Thyroid gland (tissue), 4 donors: ENCODE measurements at regions not wholly inside any gene's neighbourhood (a gene's known extent, or its start where the extent isn't known, plus 50 kb on each side); places are given as distances from the start of the nearest gene placed in this dataset.

Experiments
- DNase-seq, 2 donors: peaks; one replicate each; pipeline ENCODE4 v3.0.0-alpha.2; 2019
- H3K27ac ChIP-seq, 3 donors: fragments of 200-600 bp; sonication (generic); 1 replicate in 2 of 3; 2 replicates in 1 of 3; pipeline ENCODE4 v1.5.1; 2016 to 2019; ENCODE audit warnings: mild to moderate bottlenecking in 1 of 3, moderate library complexity in 1 of 3
- H3K27me3 ChIP-seq: fragments of 200-600 bp; sonication (generic); one replicate; pipeline ENCODE4 v1.5.1; 2019
- H3K36me3 ChIP-seq, 2 donors: fragments of 200-600 bp; sonication (generic); one replicate each; pipeline ENCODE4 v1.5.1; 2016 to 2019
- H3K4me1 ChIP-seq, 2 donors: fragments of 200-600 bp; sonication (generic); one replicate each; pipeline ENCODE4 v1.5.1; 2017 to 2019
- H3K4me3 ChIP-seq, 3 donors: fragments of 200-600 bp; sonication (generic); replicated peaks in 1 of 3; 1 replicate in 2 of 3; 2 replicates in 1 of 3; pipeline ENCODE4 v1.5.1; 2016; ENCODE audit warnings: mild to moderate bottlenecking in 1 of 3
- H3K9me3 ChIP-seq: fragments of 200-600 bp; sonication (generic); one replicate; pipeline ENCODE4 v1.5.1; 2017
- CTCF ChIP-seq, 6 experiments: fragments of 200-600 bp in 3 of 6; fragments of 450-650 bp in 3 of 6; sonication (generic) in 3 of 6; IDR thresholded peaks; one replicate each; pipeline ENCODE4 v1.5.1; 2016 to 2019; ENCODE audit warnings: antibody characterized with exemption in 6 of 6, mild to moderate bottlenecking in 2 of 6, inconsistent platforms in 1 of 6, moderate library complexity in 1 of 6
- POLR2A ChIP-seq, 2 donors: fragments of 450-650 bp; IDR thresholded peaks; one replicate each; pipeline ENCODE4 v1.6.1; 2017; ENCODE audit warnings: antibody characterized with exemption in 2 of 2, mild to moderate bottlenecking in 2 of 2, moderate library complexity in 1 of 2
- WGBS, 2 donors: methylation state at CpG; one replicate each; pipeline ENCODE4 v1.1.5; 2017; 5-methylcytosine and 5-hydroxymethylcytosine counted together
- intact Hi-C: fragments of 100-400 bp; cut with DNase I; formaldehyde crosslinking; loops from one replicate; pipeline ENCODE4 v1.15.1; 2023

- H3K4me3 ChIP-seq, result no peak overlapping the region
- TF ChIP-seq POLR2A (IDR thresholded peaks at IDR 0.05), result no peak
- TF ChIP-seq CTCF (IDR thresholded peaks at IDR 0.05), result no peak
- H3K27me3 ChIP-seq, result no peaks in the 10 kb centered on the region
- intact Hi-C loops, result no loop called here
- no peak overlapping the region for H3K27ac ChIP-seq
- no peaks in the 10 kb centered on the region for H3K9me3 ChIP-seq
- no peaks in the 10 kb centered on the region for H3K36me3 ChIP-seq
- no peak for DNase-seq
- H3K4me1 ChIP-seq, result no peaks in the 10 kb centered on the region
These were observed 92.9 kb upstream of the PRKG1 start for GRCh38 chr10:50981385-50981784.

GRCh38 chr10:50981904-50982303, 92.4 kb upstream of the PRKG1 start:
- no peak overlapping the region for H3K4me3 ChIP-seq
- H3K9me3 ChIP-seq, result no peaks in the 10 kb centered on the region
- H3K27ac ChIP-seq, result no peak overlapping the region
- no peak for TF ChIP-seq POLR2A (IDR thresholded peaks at IDR 0.05)
- no peak for TF ChIP-seq CTCF (IDR thresholded peaks at IDR 0.05)
- intact Hi-C loops, result no loop called here
- no peaks in the 10 kb centered on the region for H3K4me1 ChIP-seq
- no peaks in the 10 kb centered on the region for H3K36me3 ChIP-seq
- DNase-seq, result no peak
- no peaks in the 10 kb centered on the region for H3K27me3 ChIP-seq
- 96 to 97% methylated on average over 1 of the region's 1 CpG for WGBS, 2 donors

GRCh38 chr10:50982989-50983388, 91.3 kb upstream of the PRKG1 start:
- no peaks in the 10 kb centered on the region for H3K27me3 ChIP-seq
- no peak overlapping the region for H3K4me3 ChIP-seq
- intact Hi-C loops, result no loop called here
- H3K36me3 ChIP-seq, result no peaks in the 10 kb centered on the region
- 68 to 75% methylated on average over 4 of the region's 4 CpGs for WGBS, 2 donors
- DNase-seq, result no peak
- no peaks in the 10 kb centered on the region for H3K4me1 ChIP-seq
- no peak overlapping the region for H3K27ac ChIP-seq
- TF ChIP-seq CTCF (IDR thresholded peaks at IDR 0.05) (no peak), POLR2A (IDR thresholded peaks at IDR 0.05) (no peak)
- no peaks in the 10 kb centered on the region for H3K9me3 ChIP-seq

GRCh38 chr10:50987934-50988333, 86.4 kb upstream of the PRKG1 start:
- WGBS, 2 donors, result 94 to 96% methylated on average over 2 of the region's 2 CpGs
- intact Hi-C loops, result no loop called here
- TF ChIP-seq POLR2A (IDR thresholded peaks at IDR 0.05), result no peak
- no peak for TF ChIP-seq CTCF (IDR thresholded peaks at IDR 0.05)
- DNase-seq, result no peak
- Histone ChIP-seq H3K4me3 (no peak overlapping the region), H3K27me3 (no peaks in the 10 kb centered on the region), H3K27ac (no peak overlapping the region), H3K4me1 (no peaks in the 10 kb centered on the region), H3K9me3 (no peaks in the 10 kb centered on the region), H3K36me3 (no peaks in the 10 kb centered on the region)

GRCh38 chr10:50988792-50989191, 85.5 kb upstream of the PRKG1 start:
- intact Hi-C loops, result no loop called here
- DNase-seq, result no peak
- H3K4me3 ChIP-seq, result no peak overlapping the region
- no peak overlapping the region for H3K27ac ChIP-seq
- no peaks in the 10 kb centered on the region for H3K27me3 ChIP-seq
- TF ChIP-seq POLR2A (IDR thresholded peaks at IDR 0.05), result no peak
- peak in 4 of 6 experiments; percentile 19 to 51 (median 36) for TF ChIP-seq CTCF (IDR thresholded peaks at IDR 0.05)
- 49 to 55% methylated on average over 4 of the region's 4 CpGs for WGBS, 2 donors
- H3K4me1 ChIP-seq, result no peaks in the 10 kb centered on the region
- no peaks in the 10 kb centered on the region for H3K9me3 ChIP-seq
- no peaks in the 10 kb centered on the region for H3K36me3 ChIP-seq
